ENCODE measurements at regions not wholly inside any gene's neighbourhood (a gene's known extent, or its start where the extent isn't known, plus 50 kb on each side); places are given as distances from the start of the nearest gene placed in this dataset.
"Not testable (repeated sequence)": the region's sequence is repeated elsewhere in the genome, so short reads cannot be mapped to it uniquely, and the experiment has no call there.

- not testable (repeated sequence) for TF ChIP-seq CTCF (conservative IDR thresholded peaks at IDR 0.05 in 1 of 2, IDR thresholded peaks at IDR 0.05 in 1 of 2; ENCODE audit: low read depth in 1 of 2, low read length in 2 of 2); EZH2 (IDR thresholded peaks at IDR 0.05; ENCODE audit: low read length, missing control alignments)
Measured at GRCh38 chr5:100398815-100399214, 136.4 kb upstream of the FAM174A start.

All from fibroblast of lung (primary cell).